ENCODE measurements at regions not wholly inside any gene's neighbourhood (a gene's known extent, or its start where the extent isn't known, plus 50 kb on each side); places are given as distances from the start of the nearest gene placed in this dataset.

GRCh38 chr10:43965033-43965917 is 316.6 kb upstream of the ZNF32 start:
- TF ChIP-seq, protein P1, sequence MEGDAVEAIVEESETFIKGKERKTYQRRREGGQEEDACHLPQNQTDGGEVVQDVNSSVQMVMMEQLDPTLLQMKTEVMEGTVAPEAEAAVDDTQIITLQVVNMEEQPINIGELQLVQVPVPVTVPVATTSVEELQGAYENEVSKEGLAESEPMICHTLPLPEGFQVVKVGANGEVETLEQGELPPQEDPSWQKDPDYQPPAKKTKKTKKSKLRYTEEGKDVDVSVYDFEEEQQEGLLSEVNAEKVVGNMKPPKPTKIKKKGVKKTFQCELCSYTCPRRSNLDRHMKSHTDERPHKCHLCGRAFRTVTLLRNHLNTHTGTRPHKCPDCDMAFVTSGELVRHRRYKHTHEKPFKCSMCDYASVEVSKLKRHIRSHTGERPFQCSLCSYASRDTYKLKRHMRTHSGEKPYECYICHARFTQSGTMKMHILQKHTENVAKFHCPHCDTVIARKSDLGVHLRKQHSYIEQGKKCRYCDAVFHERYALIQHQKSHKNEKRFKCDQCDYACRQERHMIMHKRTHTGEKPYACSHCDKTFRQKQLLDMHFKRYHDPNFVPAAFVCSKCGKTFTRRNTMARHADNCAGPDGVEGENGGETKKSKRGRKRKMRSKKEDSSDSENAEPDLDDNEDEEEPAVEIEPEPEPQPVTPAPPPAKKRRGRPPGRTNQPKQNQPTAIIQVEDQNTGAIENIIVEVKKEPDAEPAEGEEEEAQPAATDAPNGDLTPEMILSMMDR (IDR thresholded peaks at IDR 0.05): no peak
- no peak for TF ChIP-seq POLR2A (IDR thresholded peaks at IDR 0.05)
